Osteoblast (primary cell): ENCODE measurements at regions not wholly inside any gene's neighbourhood (a gene's known extent, or its start where the extent isn't known, plus 50 kb on each side); places are given as distances from the start of the nearest gene placed in this dataset.

Source experiments
- DNase-seq: peaks from one replicate; pipeline ENCODE4 v3.0.0; 2011; ENCODE audit warnings: low spot score, mixed read lengths; ENCODE audit not compliant: insufficient read length; ENCODE audit errors: missing footprints
- H2AFZ ChIP-seq: 2 replicates; pipeline ENCODE4 v1.6.0; 2011; ENCODE audit warnings: mild to moderate bottlenecking, low read length
- H3K27ac ChIP-seq: 2 replicates; pipeline ENCODE4 v1.5.1; 2011; ENCODE audit warnings: mild to moderate bottlenecking, low read depth, low read length, moderate library complexity
- H3K27me3 ChIP-seq: 2 replicates; pipeline ENCODE4 v1.6.0; 2012; ENCODE audit warnings: mild to moderate bottlenecking, control low read depth, inconsistent platforms, low read length, moderate library complexity; ENCODE audit not compliant: insufficient read depth
- H3K36me3 ChIP-seq: 2 replicates; pipeline ENCODE4 v1.5.1; 2011; ENCODE audit warnings: mild to moderate bottlenecking, low read length, control low read depth, moderate library complexity; ENCODE audit not compliant: insufficient read depth
- H3K4me1 ChIP-seq: 2 replicates; pipeline ENCODE4 v1.5.1; 2011; ENCODE audit warnings: mild to moderate bottlenecking, low read length, control low read depth, moderate library complexity; ENCODE audit not compliant: insufficient read depth
- H3K4me2 ChIP-seq: 2 replicates; pipeline ENCODE4 v1.6.0; 2011; ENCODE audit warnings: mild to moderate bottlenecking, low read length; ENCODE audit not compliant: insufficient read depth
- H3K4me3 ChIP-seq: fragments of 200-600 bp; sonication (generic); 3 replicates; pipeline ENCODE4 v1.5.1; 2012; ENCODE audit warnings: mild to moderate bottlenecking, low read length, inconsistent platforms; ENCODE audit not compliant: insufficient read depth
- H3K79me2 ChIP-seq: 2 replicates; pipeline ENCODE4 v1.6.0; 2012; ENCODE audit warnings: mild to moderate bottlenecking, low read length, control low read depth, inconsistent platforms; ENCODE audit not compliant: insufficient read depth
- H3K9me3 ChIP-seq: 2 replicates; pipeline ENCODE4 v1.5.1; 2011; ENCODE audit warnings: low read depth, low read length, control low read depth
- H4K20me1 ChIP-seq: 2 replicates; pipeline ENCODE4 v1.6.0; 2012; ENCODE audit warnings: mild to moderate bottlenecking, low read length, control low read depth; ENCODE audit not compliant: insufficient read depth
- TF ChIP-seq, protein P1 (sequence below): IDR thresholded peaks from 2 replicates; pipeline ENCODE4 v1.5.1; 2011; ENCODE audit warnings: mild to moderate bottlenecking, low read depth, low read length, moderate library complexity; ENCODE audit errors: extremely low read depth

GRCh38 chr4:10959586-10959985 lies 275.0 kb upstream of the CLNK start:
- Histone ChIP-seq H3K79me2 (no peaks in the 10 kb centered on the region), H4K20me1 (no peaks in the 10 kb centered on the region), H3K4me1 (no peaks in the 10 kb centered on the region), H3K27me3 (no peaks in the 10 kb centered on the region), H2AFZ (no peak overlapping the region), H3K4me2 (no peak overlapping the region), H3K4me3 (no peak overlapping the region), H3K36me3 (no peaks in the 10 kb centered on the region), H3K9me3 (no peaks in the 10 kb centered on the region), H3K27ac (no peak overlapping the region)
- no peak for DNase-seq
- TF ChIP-seq, protein P1, sequence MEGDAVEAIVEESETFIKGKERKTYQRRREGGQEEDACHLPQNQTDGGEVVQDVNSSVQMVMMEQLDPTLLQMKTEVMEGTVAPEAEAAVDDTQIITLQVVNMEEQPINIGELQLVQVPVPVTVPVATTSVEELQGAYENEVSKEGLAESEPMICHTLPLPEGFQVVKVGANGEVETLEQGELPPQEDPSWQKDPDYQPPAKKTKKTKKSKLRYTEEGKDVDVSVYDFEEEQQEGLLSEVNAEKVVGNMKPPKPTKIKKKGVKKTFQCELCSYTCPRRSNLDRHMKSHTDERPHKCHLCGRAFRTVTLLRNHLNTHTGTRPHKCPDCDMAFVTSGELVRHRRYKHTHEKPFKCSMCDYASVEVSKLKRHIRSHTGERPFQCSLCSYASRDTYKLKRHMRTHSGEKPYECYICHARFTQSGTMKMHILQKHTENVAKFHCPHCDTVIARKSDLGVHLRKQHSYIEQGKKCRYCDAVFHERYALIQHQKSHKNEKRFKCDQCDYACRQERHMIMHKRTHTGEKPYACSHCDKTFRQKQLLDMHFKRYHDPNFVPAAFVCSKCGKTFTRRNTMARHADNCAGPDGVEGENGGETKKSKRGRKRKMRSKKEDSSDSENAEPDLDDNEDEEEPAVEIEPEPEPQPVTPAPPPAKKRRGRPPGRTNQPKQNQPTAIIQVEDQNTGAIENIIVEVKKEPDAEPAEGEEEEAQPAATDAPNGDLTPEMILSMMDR = no peak

- no peak overlapping the region for H2AFZ ChIP-seq
- no peak for DNase-seq
- no peaks in the 10 kb centered on the region for H3K79me2 ChIP-seq
- H3K36me3 ChIP-seq = no peaks in the 10 kb centered on the region
- no peaks in the 10 kb centered on the region for H4K20me1 ChIP-seq
- no peaks in the 10 kb centered on the region for H3K27me3 ChIP-seq
- H3K9me3 ChIP-seq = no peaks in the 10 kb centered on the region
- no peak overlapping the region for H3K4me2 ChIP-seq
- no peak overlapping the region for H3K4me3 ChIP-seq
- H3K27ac ChIP-seq = no peak overlapping the region
- H3K4me1 ChIP-seq = no peaks in the 10 kb centered on the region
- TF ChIP-seq, protein P1 = no peak
Observed at GRCh38 chr4:10958226-10958856, 273.8 kb upstream of the CLNK start.

GRCh38 chr4:10951306-10951705 lies 266.7 kb upstream of the CLNK start:
- Histone ChIP-seq H3K4me1 (no peaks in the 10 kb centered on the region), H3K4me2 (no peak overlapping the region), H3K27me3 (no peaks in the 10 kb centered on the region), H3K36me3 (no peaks in the 10 kb centered on the region), H3K27ac (no peak overlapping the region), H2AFZ (no peak overlapping the region), H3K79me2 (no peaks in the 10 kb centered on the region), H3K4me3 (no peak overlapping the region), H3K9me3 (no peaks in the 10 kb centered on the region), H4K20me1 (no peaks in the 10 kb centered on the region)
- no peak for DNase-seq
- TF ChIP-seq, protein P1 = no peak

GRCh38 chr4:10949039-10949733 lies 264.6 kb upstream of the CLNK start:
- Histone ChIP-seq H3K79me2 (no peaks in the 10 kb centered on the region), H3K4me3 (no peak overlapping the region), H2AFZ (no peak overlapping the region), H3K4me1 (no peaks in the 10 kb centered on the region), H3K4me2 (no peak overlapping the region), H3K9me3 (no peaks in the 10 kb centered on the region), H4K20me1 (no peaks in the 10 kb centered on the region), H3K27me3 (no peaks in the 10 kb centered on the region), H3K36me3 (no peaks in the 10 kb centered on the region), H3K27ac (no peak overlapping the region)
- TF ChIP-seq, protein P1 = no peak
- DNase-seq = no peak
